Cardiac muscle cell (in vitro differentiated cells and primary cell): ENCODE measurements at regions not wholly inside any gene's neighbourhood (a gene's known extent, or its start where the extent isn't known, plus 50 kb on each side); places are given as distances from the start of the nearest gene placed in this dataset.
A peak's percentile ranks its signal among the peaks of the same experiment; 100 is the strongest.

Experiments
- DNase-seq, 2 donors: peaks; one replicate each; pipeline versions ENCODE4 v3.0.0 to v3.0.0-alpha.2; 2010 to 2017; ENCODE audit warnings: low read depth in 1 of 2, low spot score in 1 of 2
- H3K27ac ChIP-seq: fragments of 200-600 bp; sonication (generic); 2 replicates; pipeline ENCODE4 v1.5.1; 2016
- H3K27me3 ChIP-seq: fragments of 200-600 bp; sonication (generic); 2 replicates; pipeline ENCODE4 v1.6.0; 2016; ENCODE audit warnings: control low read depth
- H3K36me3 ChIP-seq: fragments of 200-600 bp; sonication (generic); 2 replicates; pipeline ENCODE4 v1.5.1; 2016; ENCODE audit warnings: control low read depth
- H3K4me1 ChIP-seq: fragments of 200-600 bp; sonication (generic); 2 replicates; pipeline ENCODE4 v1.8.1; 2017; ENCODE audit warnings: low read depth, mild to moderate bottlenecking, mixed run types
- H3K4me3 ChIP-seq: fragments of 200-600 bp; sonication (generic); 2 replicates; pipeline ENCODE4 v1.5.1; 2016; ENCODE audit warnings: mild to moderate bottlenecking
- H3K9me3 ChIP-seq: fragments of 200-600 bp; sonication (generic); 2 replicates; pipeline ENCODE4 v1.5.1; 2017; ENCODE audit warnings: low read depth, mild to moderate bottlenecking, control low read depth
- TF ChIP-seq, protein P1 (sequence below): IDR thresholded peaks from 2 replicates; pipeline ENCODE4 v1.5.1; 2012; ENCODE audit warnings: low read depth, mild to moderate bottlenecking, low read length

GRCh38 chr7:46939089-46939488, 642.8 kb downstream of the TNS3 start:
- H3K4me3 ChIP-seq: no peak overlapping the region
- no peak overlapping the region for H3K27ac ChIP-seq
- TF ChIP-seq, protein P1, sequence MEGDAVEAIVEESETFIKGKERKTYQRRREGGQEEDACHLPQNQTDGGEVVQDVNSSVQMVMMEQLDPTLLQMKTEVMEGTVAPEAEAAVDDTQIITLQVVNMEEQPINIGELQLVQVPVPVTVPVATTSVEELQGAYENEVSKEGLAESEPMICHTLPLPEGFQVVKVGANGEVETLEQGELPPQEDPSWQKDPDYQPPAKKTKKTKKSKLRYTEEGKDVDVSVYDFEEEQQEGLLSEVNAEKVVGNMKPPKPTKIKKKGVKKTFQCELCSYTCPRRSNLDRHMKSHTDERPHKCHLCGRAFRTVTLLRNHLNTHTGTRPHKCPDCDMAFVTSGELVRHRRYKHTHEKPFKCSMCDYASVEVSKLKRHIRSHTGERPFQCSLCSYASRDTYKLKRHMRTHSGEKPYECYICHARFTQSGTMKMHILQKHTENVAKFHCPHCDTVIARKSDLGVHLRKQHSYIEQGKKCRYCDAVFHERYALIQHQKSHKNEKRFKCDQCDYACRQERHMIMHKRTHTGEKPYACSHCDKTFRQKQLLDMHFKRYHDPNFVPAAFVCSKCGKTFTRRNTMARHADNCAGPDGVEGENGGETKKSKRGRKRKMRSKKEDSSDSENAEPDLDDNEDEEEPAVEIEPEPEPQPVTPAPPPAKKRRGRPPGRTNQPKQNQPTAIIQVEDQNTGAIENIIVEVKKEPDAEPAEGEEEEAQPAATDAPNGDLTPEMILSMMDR: no peak
- H3K4me1 ChIP-seq: no peaks in the 10 kb centered on the region
- no peak for DNase-seq
- H3K9me3 ChIP-seq: no peaks in the 10 kb centered on the region
- no peaks in the 10 kb centered on the region for H3K27me3 ChIP-seq
- no peaks in the 10 kb centered on the region for H3K36me3 ChIP-seq

GRCh38 chr7:46937826-46938225, 644.1 kb downstream of the TNS3 start:
- H3K9me3 ChIP-seq: no peaks in the 10 kb centered on the region
- no peak for DNase-seq
- TF ChIP-seq, protein P1: no peak
- no peaks in the 10 kb centered on the region for H3K27me3 ChIP-seq
- no peak overlapping the region for H3K27ac ChIP-seq
- no peak overlapping the region for H3K4me3 ChIP-seq
- peaks cover 10% of the 10 kb centered on the region for H3K4me1 ChIP-seq
- H3K36me3 ChIP-seq: no peaks in the 10 kb centered on the region

- H3K27ac ChIP-seq: no peak overlapping the region
- H3K4me3 ChIP-seq: no peak overlapping the region
- TF ChIP-seq, protein P1: no peak
These were observed 647.6 kb downstream of the TNS3 start for GRCh38 chr7:46934198-46934825.

GRCh38 chr7:46933596-46933995, 648.3 kb downstream of the TNS3 start:
- H3K27ac ChIP-seq: no peak overlapping the region
- H3K36me3 ChIP-seq: no peaks in the 10 kb centered on the region
- H3K27me3 ChIP-seq: no peaks in the 10 kb centered on the region
- peaks cover 16% of the 10 kb centered on the region for H3K4me1 ChIP-seq
- TF ChIP-seq, protein P1: no peak
- DNase-seq: peak in 1 of 2 donors; percentile 73
- no peak overlapping the region for H3K4me3 ChIP-seq
- no peaks in the 10 kb centered on the region for H3K9me3 ChIP-seq

More at GRCh38 chr7:46934198-46934825, 647.6 kb downstream of the TNS3 start:
- peaks cover 11% of the 10 kb centered on the region for H3K4me1 ChIP-seq
- H3K36me3 ChIP-seq: no peaks in the 10 kb centered on the region
- DNase-seq: peak in 1 of 2 donors; percentile 36
- H3K9me3 ChIP-seq: no peaks in the 10 kb centered on the region
- H3K27me3 ChIP-seq: no peaks in the 10 kb centered on the region

DNA sequence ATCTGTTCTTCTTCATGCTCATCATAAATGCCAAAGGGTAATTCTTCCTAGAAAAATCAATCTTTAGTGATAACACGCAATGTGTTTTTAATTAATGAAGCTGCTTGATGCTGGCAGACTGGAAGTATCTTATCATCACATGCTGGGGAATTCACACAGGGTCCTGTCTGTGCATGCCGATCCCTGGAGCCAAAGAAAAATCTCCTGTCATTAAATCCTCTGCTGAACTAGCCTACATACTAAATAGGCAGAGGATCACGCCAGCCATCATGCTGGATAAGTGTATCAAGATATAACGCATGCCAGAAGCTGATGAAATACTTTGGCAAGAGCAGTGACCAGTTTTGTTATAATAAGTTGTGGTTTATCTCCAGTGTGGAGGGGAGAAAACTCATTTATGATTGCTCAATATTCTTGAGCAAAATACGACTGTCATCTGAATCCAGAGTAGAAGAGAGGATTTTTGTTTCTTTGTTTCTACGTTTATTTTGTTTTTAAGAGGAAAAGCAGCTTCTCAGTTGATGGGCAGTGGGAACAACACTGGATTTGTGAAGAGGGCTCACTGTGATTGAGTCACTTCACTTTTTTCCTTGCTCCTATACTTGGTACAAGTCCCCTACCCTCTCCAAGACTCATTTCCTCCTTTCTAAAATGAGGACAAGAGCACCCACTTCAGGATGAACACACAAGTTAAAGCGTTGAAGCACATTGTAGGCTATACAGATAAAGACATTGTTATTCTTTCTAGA, 649.1 kb downstream of the TNS3 start:
- peak in 1 of 2 donors; percentile 98 for DNase-seq
- no peak overlapping the region for H3K4me3 ChIP-seq
- H3K4me1 ChIP-seq: peaks cover 20% of the 10 kb centered on the region
- TF ChIP-seq, protein P1: peak; percentile 51
- H3K36me3 ChIP-seq: no peaks in the 10 kb centered on the region
- no peaks in the 10 kb centered on the region for H3K9me3 ChIP-seq
- no peaks in the 10 kb centered on the region for H3K27me3 ChIP-seq
- H3K27ac ChIP-seq: peak overlapping the region; percentile 10
